ENCODE measurements at regions not wholly inside any gene's neighbourhood (a gene's known extent, or its start where the extent isn't known, plus 50 kb on each side); places are given as distances from the start of the nearest gene placed in this dataset.

DNA sequence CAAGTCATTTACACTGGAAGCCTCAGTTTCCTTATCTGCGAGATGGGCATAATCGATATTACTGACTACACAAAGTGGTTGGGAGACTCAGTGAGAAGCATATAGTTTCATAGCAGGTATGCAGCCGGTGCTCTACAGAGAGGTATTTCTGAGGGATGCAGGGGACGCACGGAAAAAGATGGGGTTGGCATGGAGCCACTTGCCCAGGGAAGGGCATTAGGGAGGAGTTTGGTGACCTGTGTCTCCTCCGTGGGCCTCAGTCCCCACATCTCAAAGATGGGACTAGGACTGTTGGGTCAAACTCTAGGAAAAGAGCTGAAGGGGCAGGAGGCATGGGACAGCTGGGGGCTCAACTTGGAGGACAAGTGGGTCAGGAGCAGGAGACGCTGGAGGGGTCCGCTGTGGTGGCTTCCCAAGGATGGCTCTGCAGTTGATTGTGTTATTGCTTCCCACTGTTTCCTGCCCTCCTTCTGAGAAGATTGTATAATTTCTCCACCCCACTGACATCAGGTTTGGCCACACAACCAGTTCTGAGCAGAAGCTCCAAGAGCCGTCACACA, 158.6 kb upstream of the ALDH1B1 start:
- ChIA-PET POLR2A (no interaction called here), CTCF (no interaction called here)

DNA sequence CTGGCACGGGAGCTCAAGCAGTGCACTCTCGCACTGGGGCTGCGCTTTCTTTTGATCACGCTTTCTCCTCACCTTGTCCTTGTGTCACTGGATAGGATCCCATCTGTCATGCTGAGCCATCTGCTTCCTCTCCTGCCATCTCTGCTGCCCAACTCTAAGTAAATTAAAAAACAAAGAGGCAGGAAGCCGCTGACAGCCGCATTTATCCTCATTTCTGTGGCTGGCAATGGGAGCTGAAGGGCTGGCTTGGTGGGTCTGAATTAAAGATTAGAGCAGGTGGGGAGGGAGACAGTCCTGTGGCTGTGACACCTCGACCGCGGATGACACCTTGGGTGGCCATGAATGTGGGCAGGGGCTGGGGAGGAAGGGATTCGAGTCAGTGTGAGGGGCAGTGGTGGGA, 159.2 kb upstream of the ALDH1B1 start:
- CTCF ChIA-PET: no interaction called here
- POLR2A ChIA-PET: no interaction called here

DNA sequence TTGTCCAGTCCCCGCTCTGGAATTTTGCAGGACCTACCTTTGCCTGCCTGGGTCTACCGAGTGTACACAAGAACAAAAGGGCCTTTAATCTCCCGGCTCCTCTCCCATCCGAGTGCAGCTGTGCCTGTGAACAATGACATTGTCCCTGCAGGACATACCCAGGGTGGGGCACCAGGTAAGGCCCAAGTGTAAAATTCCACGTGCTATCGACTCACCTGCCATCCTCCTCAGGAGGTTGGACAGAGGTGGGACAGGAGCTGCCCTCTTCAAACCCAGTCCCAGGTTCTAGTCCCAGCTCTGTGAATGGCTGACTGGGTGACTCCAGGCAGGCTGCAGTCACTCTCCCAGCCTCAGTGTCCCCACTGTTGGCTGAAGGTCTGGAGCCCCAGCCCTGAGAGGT, 159.6 kb upstream of the ALDH1B1 start:
- ChIA-PET POLR2A (no interaction called here), CTCF (no interaction called here)

DNA sequence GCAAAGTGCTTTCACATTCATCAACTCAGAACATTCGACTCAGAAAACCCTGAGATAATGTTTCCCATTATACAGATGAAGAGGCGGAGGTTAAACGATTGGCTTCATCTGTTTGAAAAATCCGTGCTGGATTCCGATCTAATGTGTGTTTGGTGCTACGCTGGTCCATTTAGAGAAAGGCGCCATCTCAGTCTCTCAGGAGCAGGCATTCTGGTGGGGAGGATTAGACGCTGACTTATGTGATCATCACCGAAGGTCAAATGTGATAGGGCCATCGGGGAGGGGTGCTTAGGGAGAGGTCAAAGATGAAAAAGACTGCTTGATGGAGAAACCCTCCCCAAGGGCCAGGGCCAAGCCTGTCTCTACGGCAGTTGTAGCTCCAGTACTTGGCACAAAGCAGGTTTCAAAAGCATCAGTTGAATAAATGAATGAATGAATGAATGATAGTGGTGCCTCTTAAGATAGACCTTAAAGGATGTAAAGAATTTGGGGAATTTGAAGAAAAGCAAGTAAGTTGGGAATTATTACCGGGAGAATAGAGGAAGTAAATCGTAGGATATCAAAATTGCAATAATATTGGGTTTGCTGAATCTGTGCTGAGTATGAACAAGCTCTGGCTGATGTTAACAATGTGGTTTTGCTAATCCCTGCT, 160.6 kb upstream of the SHB start:
- CTCF ChIA-PET: no interaction called here
- POLR2A ChIA-PET: no interaction called here

DNA sequence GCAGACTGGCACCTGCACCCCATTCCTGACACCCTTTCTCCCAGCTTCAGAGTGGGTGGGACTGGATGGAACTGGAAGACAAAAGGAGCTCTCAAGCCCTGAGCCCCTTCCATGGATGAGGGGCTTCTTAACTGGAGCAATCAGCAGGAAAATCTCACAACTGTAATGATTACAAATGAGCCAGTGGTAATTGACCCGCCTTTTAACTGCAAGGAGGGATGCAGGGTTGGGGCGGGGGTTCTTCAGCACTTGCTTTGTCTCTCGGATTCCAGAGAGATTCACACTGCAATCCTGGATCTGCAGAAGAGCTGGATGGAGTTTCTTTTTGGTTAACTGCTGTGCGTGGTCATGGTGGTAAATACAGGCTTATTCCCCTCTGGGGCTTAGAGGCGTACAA, 160.1 kb upstream of the SHB start:
- POLR2A ChIA-PET: no interaction called here
- CTCF ChIA-PET: no interaction called here

DNA sequence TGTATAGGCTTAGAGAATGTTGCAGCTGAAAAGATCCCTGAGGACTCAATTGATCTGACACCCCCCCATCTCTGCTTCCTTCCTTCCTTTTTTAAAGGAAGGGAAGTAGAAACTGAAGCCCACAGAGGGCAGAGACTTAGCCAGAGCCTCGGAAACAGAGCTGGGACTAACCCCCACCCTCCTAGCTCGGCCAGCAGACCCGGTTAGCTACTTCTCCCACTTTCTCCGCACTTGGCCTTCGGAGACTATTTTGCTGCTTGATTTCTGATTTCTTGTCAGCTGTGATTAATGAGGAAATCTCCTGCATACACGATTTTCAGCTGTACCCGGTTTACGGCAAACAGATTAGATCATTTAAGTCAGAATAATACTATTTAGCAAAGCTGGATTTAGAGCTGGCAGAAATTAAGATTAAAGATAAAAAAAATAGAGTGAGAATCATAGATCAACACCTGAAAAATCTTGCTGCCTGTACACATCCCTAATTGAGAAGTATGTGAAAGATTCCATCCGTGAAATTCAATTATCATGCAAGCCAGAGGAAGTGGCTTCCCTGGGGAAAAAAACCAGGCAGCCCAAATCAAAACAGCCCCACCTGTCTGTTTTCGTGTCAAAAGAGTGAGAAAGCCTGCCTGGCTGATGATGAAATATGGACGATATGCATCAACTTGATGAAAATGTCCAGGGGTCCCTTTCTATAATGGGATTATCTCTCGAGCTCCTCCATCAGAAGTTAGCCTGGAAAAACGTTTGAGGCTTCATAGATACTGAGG, 159.5 kb upstream of the SHB start:
- ChIA-PET CTCF (no interaction called here), POLR2A (no interaction called here)

DNA sequence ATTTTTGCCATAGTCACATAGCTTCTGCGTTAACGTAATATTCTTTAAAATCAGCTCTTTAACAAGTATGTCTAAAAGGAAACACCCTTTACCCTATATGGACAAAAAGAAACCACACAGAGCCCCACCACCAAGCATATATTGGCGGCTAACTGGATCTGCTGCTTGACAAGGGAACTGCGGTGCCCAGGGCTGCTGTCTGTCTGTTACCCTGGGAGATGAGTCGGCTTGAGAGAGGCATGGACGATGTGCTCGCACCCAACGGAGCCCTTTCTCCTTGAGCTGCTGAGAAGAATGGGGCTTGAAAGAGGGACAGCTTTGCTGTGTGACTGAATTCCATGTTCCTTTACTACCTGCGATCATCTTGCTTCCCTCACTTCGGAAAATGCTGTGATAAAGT, 158.6 kb upstream of the SHB start:
- CTCF ChIA-PET: no interaction called here
- POLR2A ChIA-PET: no interaction called here

DNA sequence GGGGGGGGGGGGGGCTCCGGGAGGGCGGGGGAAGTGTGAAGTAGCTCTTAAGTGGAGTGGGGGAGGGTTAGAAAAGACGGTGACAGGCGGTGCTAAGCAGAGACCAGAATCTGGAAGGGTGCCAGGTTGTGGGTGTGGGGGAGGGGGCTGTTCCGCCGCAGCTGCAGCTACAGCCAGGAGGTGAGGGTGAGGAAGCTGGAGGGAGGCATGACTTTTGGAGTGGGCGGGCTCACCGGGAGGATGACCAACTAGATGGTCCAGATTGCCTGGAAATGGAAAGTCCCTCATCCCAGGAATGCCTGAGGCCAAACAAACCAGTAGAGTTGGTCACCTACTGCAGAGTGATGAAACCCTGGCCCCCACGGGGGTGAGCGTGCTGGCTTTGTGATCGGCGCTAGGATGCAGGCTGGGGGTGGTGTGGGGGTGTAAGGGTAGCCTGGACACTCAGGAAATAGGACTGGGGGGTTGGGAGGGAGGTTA, 158.1 kb upstream of the SHB start:
- POLR2A ChIA-PET: no interaction called here
- CTCF ChIA-PET: no interaction called here

DNA sequence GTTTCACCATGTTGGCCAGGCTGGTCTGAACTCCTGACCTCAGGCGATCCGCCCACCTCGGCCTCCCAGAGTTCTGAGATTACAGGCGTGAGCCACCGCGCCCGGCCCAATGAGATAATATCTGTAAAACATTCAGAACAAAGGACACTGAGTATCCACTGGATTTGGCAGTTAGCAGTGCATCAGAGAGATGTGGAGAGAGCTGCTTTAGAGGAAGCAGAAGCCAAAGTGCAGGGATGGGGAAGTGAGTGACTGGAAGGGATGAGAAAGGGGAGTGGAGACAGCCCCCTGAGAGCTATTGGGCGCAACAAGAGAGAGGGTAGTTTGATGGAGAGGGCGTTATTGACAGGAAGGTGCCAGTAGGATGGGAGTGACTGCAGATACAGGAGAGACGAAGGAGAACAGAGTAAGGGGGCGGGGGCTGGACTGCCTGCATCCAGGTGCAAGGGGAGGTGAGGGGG, 157.5 kb upstream of the SHB start:
- ChIA-PET POLR2A (no interaction called here), CTCF (no interaction called here)

DNA sequence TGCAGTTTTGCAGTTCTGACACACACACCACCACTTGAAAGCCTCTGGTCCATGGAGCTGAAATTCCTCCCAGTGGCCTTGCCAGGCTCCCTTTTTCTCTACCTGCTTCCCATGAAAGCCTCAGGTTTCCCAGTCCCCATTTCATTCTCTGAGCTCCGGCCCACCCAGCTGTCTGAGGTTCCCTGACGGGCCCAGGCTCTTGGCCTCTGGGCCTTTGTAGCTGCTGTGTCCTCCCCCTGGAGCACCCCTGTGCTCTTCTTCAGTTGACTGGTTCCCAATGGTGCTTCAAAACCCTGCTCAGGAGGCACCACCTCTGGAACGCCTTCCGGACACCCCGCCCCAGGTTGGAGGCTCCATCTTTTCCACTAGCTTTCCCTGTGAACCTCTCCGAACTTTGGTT, 155.9 kb upstream of the SHB start:
- CTCF ChIA-PET: no interaction called here
- POLR2A ChIA-PET: no interaction called here

DNA sequence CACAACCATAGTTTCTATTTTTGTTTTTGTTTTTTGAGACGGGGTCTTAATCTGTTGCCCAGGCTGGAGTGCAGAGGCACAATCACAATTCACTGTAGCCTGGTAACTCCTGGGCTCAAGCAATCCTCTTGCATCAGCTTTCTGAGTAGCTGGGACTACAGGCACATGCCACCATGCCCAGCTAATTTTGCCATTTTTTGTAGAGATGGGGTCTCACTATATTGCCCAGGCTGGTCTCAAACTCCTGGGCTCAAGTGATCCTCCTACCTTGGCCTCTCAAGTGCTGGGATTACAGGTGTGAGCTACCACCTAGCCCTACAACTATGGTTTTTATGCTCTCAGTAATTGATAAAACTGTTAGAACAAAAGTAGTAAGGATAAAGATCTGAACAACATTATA, 147.5 kb upstream of the SHB start:
- CTCF ChIA-PET: interaction anchor here (0.5 kb wide), 1 partner anchor 48 kb away, joined by 4 read pairs; no protein-coding TSS in a partner anchor
- POLR2A ChIA-PET: no interaction called here

DNA sequence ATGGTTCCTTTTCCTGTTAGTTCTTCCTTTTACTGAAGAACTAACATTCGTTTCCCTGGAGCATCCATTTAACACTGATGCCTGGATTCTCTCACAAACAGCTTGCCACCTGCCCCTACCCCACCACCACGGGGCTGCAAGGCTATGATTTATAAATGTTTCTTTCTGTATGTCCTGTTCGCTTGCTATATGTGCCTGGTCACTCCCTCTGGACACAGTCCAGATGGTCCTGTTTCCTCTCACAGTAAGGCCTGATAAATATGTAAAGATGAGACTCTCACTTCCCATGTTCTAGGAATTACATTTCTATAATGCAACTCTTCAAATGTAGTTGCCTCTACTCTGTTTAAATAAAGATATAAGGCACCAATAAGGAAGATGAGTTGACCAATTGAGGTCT, 146.4 kb upstream of the SHB start:
- ChIA-PET CTCF (no interaction called here), POLR2A (no interaction called here)

DNA sequence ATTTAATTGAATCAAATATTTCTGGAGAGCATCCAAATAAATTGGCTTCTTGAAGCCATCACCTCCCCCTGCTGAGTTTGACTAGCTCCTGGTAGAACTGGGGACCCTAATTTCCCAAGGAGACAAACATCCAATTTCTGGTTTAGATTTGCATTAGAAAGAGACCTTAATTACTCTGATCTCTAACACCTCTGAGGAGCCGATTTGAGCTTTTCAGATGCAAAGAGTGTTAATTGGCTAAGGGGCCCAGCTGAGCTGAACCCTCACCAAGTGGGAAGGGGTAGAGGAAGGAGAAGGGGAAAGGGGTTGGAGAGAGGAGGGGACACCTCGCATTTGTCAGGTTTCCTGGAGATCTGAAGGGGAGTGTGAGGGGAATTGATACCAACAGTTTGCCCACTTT, 145.4 kb upstream of the SHB start:
- CTCF ChIA-PET: no interaction called here
- POLR2A ChIA-PET: no interaction called here

DNA sequence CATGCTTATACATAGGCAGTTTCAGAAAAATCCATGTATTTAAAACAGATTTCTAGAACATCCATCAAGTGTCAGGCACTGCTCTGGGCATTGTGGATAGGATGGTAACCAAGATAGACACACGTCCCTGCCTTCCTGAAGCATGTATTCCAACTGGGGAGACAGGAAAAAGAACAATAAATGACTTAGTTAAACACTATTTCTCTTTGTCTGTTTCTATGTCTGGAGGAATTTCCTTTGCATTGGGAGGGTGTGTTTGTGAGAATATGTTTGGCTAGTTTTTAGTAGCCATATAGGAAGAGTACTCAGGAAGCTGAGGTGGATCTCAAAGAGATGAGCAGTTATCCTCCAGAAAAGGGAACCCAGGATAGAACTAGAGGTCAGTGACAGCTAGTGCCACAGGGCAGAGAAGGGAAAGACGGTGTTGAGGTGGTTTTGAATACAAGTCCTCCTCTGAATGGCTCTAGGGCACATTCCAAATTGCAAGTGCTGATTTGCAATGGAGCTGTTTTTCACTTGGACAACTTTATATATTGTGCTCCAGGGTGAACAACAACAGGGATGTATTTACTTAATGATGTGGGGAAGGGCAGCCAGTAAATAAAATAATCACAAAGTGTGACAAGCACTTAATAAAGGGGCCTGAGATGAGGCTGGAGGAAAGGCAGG, 144.7 kb upstream of the SHB start:
- POLR2A ChIA-PET: no interaction called here

DNA sequence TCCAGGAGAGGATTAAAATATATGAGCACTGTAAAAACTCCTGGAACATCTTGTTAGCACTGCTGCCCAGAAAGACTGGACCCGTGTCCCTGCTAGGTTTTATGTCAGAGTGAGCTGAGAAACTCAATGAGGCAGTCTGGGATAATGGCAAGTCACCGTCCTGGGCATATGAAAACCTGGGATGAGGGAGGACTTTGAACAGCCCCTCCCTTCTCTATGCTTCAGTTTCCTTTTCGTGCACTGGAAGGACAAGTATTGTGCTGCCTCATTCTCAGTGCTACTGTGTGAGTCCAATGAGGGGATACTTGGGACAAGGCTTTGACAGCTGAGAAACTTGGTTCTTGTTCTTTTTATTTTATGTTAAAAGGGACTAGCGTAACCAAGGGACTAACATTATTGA, 143.0 kb upstream of the SHB start:
- POLR2A ChIA-PET: no interaction called here
- CTCF ChIA-PET: no interaction called here

More for the DNA sequence above, 144.7 kb upstream of the SHB start:
- CTCF ChIA-PET: no interaction called here

DNA sequence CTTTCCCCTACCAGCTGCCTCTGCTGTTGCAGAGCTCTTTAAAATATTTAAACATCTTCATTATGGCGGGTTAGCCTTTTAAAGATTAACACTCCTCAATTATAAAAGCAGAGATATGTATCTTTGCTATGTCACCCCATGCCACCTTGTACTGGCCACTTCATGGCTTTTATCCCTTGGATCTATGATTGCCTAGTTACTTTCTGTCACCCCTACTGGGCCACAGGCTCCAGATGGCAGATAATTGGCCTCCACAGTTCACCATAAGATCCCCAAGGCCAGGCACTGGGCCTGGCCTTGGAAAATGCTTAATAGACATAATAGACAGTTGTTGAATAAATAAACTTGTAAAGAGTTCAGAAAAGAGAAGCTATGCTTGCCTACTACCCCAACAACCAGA, 142.0 kb upstream of the SHB start:
- POLR2A ChIA-PET: no interaction called here
- CTCF ChIA-PET: no interaction called here

DNA sequence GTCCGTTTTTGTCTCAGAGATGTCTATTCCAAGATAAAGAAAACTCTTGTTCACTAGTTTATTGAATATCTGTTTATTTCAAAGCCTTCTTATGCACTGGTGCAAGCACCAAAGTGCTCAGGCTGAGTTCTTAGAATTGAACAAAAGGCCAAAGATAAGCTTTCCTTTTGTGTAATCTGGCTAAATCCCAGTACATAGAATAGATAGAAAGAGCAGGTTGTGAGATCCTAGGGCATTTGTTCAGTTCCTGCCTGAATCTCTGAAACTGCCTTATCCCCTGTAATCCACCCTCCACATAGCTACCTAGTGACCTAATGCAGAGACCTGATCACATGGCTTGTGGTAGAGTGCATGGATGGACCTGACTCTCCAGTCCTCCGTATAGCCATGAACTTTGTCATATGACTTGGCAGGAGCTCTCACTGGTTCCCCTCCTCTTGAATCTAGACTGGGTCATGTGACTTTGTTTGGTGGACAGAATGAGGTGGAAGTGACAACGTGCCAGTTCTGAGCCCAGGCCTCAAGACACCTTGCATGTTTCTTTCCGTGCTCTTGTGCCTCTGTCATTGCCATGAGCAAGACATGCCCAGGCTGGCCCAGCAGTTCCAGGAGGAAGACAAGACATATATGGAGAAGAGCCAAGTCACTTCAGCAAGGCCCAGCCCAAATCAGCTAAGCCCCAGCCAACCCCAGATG, 139.3 kb upstream of the SHB start:
- CTCF ChIA-PET: interaction anchor here (0.5 kb wide), 1 partner anchor 314 kb away, joined by 3 read pairs; no protein-coding TSS in a partner anchor
- POLR2A ChIA-PET: no interaction called here

DNA sequence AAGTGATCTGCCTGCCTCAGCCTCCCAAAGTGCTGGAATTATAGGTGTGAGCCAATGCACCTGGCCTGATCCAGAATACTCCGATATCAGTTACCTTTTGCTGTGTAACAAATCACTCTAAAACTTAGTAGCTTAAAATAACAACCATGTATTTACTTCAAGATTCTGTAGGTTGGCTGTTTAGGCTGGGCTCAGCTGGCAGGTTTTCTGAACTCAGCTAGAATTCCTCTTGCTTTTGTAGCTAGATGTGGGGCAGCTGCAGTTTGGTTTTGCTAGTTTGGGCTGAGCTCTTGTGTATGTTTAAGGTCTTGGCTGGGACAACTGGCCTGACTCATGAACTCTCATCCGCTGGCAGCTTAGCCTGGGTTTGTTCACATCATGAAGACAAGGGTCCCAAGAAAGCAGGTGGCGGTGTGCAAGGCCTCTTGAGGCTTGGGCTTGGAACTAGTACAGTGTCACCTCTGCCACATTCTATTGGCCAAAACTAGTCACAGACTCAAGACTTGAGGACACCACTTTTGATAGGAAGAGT, 138.3 kb upstream of the SHB start:
- ChIA-PET POLR2A (no interaction called here), CTCF (no interaction called here)

DNA sequence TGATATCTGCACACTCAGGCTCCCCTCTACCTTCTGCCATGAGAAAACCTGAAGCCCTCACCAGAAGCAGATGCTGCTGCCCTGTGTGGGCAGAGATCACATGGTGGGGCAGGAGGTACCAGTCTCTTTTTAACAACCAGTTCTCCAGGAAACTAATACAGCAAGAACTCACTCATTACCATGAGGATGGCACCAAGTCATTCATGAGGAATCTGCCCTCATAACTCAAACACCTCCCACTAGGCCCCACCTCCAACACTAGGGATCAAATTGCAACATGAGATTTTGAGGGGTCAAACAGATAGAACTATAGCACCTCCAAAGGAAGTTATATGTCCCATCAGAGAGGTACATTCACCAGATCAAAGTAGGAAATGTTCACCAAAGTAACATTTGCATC, 136.3 kb upstream of the SHB start:
- ChIA-PET POLR2A (no interaction called here), CTCF (no interaction called here)

DNA sequence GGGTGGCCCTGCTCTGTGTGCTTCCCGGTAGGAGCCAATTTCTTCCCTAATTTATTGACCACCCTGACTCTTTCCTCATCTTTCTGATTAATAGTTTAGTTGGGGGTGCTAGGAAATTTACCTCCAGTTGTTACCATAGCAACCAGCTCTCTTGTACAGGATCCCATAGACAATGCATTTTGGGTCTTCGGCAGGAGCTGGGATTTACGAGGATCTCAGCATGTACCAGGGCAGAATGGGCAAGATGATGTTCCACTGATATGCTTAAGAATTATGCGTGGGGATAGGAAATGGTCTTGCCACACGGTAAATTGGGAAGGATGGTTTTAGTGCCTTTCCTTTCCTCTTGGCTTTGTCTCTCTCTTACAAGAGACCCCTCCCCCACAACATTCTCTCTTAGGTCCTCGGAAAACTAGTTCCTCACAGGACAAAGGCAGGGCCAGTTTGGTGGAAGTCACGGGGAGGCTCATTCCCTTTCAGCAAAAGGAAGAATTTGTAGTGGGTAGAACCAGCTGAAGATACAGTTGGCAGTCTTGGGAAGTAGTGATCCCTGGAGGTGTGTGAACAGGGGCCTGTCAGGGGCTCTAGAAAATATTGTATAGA, 133.4 kb upstream of the SHB start:
- ChIA-PET CTCF (no interaction called here), POLR2A (no interaction called here)
